Right renal pelvis (tissue), 4 donors: ENCODE measurements at regions not wholly inside any gene's neighbourhood (a gene's known extent, or its start where the extent isn't known, plus 50 kb on each side); places are given as distances from the start of the nearest gene placed in this dataset.
"Not testable (repeated sequence)": the region's sequence is repeated elsewhere in the genome, so short reads cannot be mapped to it uniquely, and the experiment has no call there.

ENCODE experiments used
- DNase-seq, 4 donors: peaks; one replicate each; pipeline ENCODE4 v3.0.0-alpha.2; 2013; ENCODE audit warnings: low read depth in 4 of 4, low spot score in 3 of 4, missing footprints in 1 of 4

DNA sequence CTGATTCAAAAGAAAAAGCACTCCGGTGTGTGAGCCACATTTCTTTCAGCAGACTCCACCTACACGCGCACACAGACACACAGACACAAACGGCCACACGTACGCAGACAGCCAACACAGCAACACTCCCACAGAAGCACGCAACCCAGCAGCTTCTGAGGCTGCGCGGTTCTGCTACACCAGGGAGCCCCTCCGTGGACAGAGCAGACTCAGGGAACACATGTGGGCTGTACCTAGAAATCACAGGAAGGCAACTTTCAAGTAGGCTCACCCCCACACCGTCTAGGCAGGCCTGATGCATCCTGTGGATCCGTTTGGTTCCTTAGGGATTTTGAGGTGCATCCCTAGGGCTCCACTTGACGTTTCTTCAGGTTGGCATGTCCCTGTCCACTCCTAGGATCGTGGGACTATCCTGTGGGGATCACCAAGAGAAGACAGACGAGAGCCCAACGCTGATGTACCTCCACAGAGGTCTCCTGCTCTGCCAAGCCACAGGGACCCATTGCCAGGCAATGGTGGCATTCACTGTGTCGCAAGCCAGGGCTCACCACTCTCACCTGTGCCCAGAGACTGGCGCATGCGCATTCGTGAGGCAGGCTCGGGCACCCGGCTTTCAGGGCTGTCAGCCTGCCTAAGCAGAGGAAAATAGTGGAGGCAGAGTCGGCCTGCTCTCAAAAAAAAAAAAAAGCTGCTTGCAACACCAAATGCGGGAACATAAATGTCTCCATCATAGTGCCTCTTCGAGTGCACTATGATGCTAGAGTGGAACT, 2333.3 kb downstream of the TP53TG3F start:
- DNase-seq, result no peak

DNA sequence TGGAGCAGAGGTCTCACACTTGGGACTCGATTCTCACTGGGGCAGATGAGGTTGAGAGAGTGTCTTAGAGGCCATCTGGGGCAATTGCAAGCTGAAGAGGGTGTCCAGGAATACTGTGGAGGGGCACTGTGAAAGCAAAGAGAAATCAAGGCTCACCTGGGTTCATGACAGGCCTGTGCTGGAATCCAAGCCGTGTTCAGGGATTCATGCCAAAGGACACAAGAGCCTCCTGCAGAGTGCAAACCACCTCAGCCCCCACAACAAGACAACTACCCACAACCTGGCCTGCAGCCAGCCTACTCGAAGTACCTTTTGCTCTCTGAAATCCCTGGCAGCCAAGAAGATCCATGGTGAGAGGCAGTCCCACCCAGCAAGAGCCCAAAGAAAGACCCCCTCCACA, 2334.2 kb downstream of the TP53TG3F start:
- no peak for DNase-seq

- no peak for DNase-seq
Measured at GRCh38 chr16:35794896-35795295, 2335.5 kb downstream of the TP53TG3F start.

DNA sequence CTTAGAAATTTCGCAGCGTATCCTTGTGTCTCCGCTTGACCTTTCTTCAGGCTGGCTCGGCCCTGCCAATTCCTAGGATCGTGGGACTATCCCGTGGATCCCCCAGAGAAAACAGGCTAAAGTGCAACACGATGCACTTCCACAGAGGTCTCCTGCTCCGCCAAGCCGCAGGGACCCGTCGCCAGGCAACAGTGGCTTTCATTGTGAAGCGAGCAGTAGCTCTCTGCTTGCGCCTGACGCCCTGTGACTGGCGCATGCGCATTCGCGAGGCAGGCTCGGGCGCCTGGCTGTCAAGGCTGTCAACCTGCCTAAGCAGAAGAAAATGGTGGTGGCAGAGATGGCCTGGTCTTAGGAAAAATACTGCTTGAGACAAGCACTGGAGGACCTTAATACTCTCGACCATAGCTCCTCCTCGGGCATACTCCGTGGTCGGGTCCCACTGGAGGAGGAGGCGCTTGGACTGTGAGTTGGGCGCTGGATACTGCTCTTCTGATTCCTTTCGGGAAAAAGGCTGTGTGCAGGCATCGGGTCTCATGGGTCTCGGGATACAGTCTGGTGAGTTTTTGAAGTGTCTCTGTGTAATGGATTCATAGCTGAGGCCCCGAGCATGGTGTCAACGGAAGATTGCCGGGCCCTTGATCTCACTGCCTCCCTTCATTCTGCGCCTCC, 2336.1 kb downstream of the TP53TG3F start:
- no peak for DNase-seq

GRCh38 chr16:35797811-35798210, 2338.4 kb downstream of the TP53TG3F start:
- no peak for DNase-seq

GRCh38 chr16:35798885-35799426, 2339.5 kb downstream of the TP53TG3F start:
- no peak for DNase-seq

DNA sequence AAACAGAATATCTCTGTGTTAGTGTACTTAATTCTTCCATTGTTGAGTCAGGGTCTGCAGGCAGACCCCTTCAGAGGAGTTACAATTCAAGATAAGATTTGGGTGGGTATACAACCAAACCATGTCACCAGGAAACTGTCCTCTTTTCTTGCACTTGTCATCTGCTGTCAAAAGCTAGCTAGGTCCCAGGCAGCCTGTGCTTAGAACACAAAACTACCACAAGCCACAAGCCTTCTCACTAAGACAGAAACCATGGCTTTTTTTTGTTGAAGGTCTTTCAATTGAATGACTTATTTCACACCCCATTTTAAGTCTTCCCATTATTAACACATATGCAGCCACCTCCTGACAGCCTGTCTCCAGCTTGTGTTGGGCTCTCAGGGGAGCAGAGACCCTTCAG, 2345.1 kb downstream of the TP53TG3F start:
- DNase-seq, result not testable (repeated sequence)

DNA sequence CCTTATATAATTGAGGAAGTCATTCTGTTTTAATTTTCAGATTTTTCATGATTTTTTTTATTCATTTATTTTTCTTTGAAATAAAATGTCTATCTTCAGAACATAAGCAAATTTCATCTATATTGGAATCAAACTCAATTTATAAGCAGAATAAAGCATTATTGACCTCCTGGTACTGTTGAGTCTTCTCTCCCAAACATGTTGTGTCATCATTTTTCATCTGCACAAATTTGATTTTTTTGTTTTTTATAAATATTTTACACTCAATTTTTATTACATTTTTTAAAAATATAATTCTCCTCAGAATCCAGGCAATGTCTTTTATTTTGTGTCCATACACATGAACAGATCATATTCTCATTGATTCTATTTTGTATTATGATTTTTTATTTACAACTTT, 2363.9 kb downstream of the TP53TG3F start:
- DNase-seq, result no peak

DNA sequence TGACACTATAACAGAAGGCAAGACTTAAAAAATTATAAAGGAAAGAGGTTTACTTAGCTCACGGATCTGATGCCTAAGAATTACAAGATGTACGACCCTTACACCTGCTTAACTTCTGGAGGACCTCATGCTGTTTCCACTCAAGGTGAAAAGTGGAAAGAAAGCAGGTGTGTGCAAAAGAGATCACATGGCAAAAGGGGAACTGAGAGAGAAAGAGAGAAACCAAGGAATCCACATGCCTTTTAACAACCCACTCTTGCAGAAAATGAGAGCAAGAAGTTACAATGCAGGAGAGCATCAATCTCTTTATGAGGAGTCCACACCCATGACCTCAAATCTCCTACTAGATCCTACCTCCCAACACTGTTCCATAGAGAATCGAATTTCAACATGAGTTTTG, 2382.2 kb downstream of the TP53TG3F start:
- DNase-seq, result no peak

DNA sequence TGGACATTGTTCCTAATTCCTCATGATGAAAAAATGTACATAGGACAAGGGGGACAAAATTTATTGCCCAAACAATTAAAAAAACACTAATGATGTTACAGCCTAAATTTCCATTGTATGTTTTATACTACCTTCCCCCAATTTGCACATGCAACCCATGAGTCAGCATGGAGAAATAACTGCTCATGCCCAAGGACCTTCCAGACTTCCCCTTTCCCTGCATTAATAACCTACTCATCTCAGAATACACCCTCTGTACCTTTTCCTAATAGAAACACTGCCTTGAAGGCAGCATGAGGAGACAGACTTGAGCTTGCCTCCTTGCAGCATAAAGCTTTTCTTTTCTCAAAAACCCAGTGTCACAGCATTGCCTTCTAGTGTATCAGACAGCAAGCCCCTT, 2402.8 kb downstream of the TP53TG3F start:
- DNase-seq, result no peak

DNA sequence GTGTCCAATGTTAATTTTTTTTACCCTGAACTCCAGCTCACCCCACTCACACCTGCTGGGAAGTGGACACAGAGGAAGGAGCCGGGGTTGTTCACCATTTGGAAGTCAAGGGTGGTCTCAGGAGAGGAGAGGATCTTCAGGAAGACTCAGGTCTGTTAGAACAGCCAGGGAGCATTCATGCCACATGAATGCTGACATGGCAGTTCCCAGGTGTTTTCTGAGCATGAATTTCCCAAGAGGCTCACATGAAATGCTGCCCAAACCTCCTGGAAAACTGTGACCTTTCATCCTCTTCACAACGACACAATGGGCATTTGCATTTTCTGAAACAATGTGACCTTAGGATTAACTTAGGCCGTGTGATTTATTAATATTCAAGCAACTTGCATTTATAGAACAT, 2409.2 kb downstream of the TP53TG3F start:
- no peak for DNase-seq

DNA sequence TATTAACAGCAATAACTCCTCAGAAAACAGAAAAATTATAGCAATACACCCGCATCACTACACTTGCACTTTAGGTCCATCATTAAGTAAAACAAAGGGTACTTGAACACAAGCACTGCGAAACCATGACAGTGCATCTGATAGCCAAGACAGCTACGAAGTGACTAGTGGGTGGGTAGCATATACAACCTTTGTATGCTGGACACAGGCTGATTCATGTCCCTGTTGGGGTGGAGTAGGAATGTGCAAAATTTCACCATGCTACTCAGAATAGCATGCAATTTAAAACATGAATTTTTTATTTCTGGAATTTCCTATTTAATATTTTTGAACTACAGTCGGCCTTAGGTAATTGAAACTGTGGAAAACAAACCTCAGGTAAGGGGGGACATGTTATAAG, 2414.1 kb downstream of the TP53TG3F start:
- DNase-seq, result no peak

DNA sequence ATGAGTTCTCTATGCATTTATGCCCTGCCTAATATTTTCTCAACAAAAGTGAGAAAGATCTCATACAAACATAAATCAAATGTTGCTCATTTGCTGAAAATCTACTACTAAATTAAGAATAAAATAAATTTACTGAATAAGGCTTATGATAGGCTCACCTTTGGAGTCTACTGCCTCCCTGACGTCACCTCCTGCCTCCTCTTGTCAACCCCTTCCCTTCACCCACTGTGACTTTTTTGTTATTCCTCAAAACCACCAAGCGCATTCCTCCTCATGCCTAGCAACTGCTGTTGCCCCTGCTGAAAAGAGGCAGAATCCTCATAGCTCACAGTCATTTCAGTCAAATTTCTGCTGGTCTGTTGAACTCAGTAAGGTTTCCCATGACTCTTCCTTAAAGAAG, 2422.2 kb downstream of the TP53TG3F start:
- DNase-seq, result no peak

- no peak for DNase-seq
Measured at GRCh38 chr16:35906440-35906839, 2447.0 kb downstream of the TP53TG3F start.

- DNase-seq, result no peak
Measured at GRCh38 chr16:35908152-35908551, 2448.7 kb downstream of the TP53TG3F start.

- DNase-seq, result no peak
Measured at GRCh38 chr16:35908942-35909341, 2449.5 kb downstream of the TP53TG3F start.

GRCh38 chr16:35909351-35909954, 2450.0 kb downstream of the TP53TG3F start:
- no peak for DNase-seq

DNA sequence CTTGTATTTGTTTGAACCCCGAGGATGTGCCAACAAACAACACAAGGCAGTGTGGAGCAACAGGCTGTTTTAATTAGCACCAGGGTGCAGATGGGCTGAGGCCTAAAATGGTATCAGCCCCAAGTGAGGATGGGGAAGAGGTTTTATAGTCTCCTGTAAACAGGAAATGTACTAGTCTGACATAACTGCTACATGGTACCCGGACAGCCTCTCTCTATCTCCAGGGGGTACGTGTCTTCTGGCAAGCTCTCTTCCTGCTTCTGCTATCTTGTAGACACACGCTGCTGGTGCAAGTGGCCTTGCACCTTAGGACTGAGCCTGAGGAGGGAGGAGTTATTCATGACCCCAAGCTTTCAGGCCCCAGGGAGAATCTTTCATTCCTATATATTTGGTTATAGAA, 2451.0 kb downstream of the TP53TG3F start:
- no peak for DNase-seq

GRCh38 chr16:35911899-35912298, 2452.5 kb downstream of the TP53TG3F start:
- DNase-seq, result no peak

DNA sequence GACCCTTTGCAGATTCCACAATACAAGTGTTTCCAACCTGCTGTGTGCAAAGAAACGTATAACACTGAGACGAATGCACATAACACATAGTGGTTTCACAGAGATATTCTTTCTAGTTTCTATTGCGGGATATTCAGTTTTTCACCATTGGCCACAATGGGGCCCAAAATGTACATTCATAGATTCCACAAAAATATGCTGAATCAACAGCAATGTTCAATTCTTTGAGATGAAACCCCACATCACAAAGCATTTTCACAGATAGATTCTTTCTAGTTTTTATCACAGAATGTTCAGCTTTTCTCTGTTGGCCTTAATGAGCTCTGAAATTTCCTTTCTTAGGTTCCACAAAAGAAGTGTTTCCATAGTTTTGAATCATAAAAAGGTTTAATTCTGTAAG, 2472.3 kb downstream of the TP53TG3F start:
- DNase-seq, result no peak
